ENCODE measurements at regions not wholly inside any gene's neighbourhood (a gene's known extent, or its start where the extent isn't known, plus 50 kb on each side); places are given as distances from the start of the nearest gene placed in this dataset.

GRCh38 chr9:107707428-107707837, 217.9 kb upstream of the KLF4 start:
- no peak for TF ChIP-seq POLR2A (IDR thresholded peaks at IDR 0.05; ENCODE audit: low read depth, low read length)
- no peak for TF ChIP-seq CTCF (IDR thresholded peaks at IDR 0.05; ENCODE audit: extremely low read depth in 1 of 2, insufficient read depth in 1 of 2, low read depth in 1 of 2, low read length in 2 of 2)
- TF ChIP-seq JUN (IDR thresholded peaks at IDR 0.05; ENCODE audit: borderline replicate concordance, insufficient read depth, insufficient read length, low read depth), result no peak
- TF ChIP-seq MAX (IDR thresholded peaks at IDR 0.05; ENCODE audit: insufficient read depth, insufficient read length), result no peak
- no peak for TF ChIP-seq POLR2AphosphoS5 (IDR thresholded peaks at IDR 0.05; ENCODE audit: insufficient read depth, low read depth, low read length)
- TF ChIP-seq MYC (IDR thresholded peaks at IDR 0.05; ENCODE audit: low read depth, low read length), result no peak
- TF ChIP-seq EZH2 (IDR thresholded peaks at IDR 0.05; ENCODE audit: borderline replicate concordance, low read depth, low read length, severe bottlenecking), result no peak

Measured in endothelial cell of umbilical vein (primary cell).